ENCODE measurements at regions not wholly inside any gene's neighbourhood (a gene's known extent, or its start where the extent isn't known, plus 50 kb on each side); places are given as distances from the start of the nearest gene placed in this dataset.

- H3K4me3 ChIP-seq (ENCODE audit: low read length): no peak overlapping the region
- no peaks in the 10 kb centered on the region for H3K27me3 ChIP-seq (ENCODE audit: control insufficient read depth, low read length)
- TF ChIP-seq CTCF (IDR thresholded peaks at IDR 0.05; ENCODE audit: low read depth, low read length, poor library complexity, severe bottlenecking) (no peak), EZH2phosphoT487 (IDR thresholded peaks at IDR 0.05; ENCODE audit: borderline replicate concordance, low read length) (no peak)
- no peaks in the 10 kb centered on the region for H3K9me2 ChIP-seq (replicated peaks; ENCODE audit: control insufficient read depth, low read length)
- H3K4me2 ChIP-seq (ENCODE audit: low read length): no peak overlapping the region
- no peaks in the 10 kb centered on the region for H3K36me3 ChIP-seq (ENCODE audit: control insufficient read depth, low read length)
- peaks cover 8% of the 10 kb centered on the region; the same call in 1 of the 2 replicates for H3K9me3 ChIP-seq (ENCODE audit: control insufficient read depth, insufficient read depth, low read length)
- no peaks in the 10 kb centered on the region for H3K79me2 ChIP-seq (ENCODE audit: control insufficient read depth, low read length)
- H3K4me1 ChIP-seq (ENCODE audit: control insufficient read depth, low read length): no peaks in the 10 kb centered on the region
- no peak overlapping the region for H3K27ac ChIP-seq (ENCODE audit: low read depth, low read length)
- H4K20me1 ChIP-seq (ENCODE audit: control insufficient read depth, insufficient read depth, low read depth, low read length): no peaks in the 10 kb centered on the region
- H3F3A ChIP-seq (ENCODE audit: control insufficient read depth, insufficient read depth): no peaks in the 10 kb centered on the region
Measured at GRCh38 chr15:26091184-26091583, 228.1 kb upstream of the ATP10A start.

- no peaks in the 10 kb centered on the region for H4K20me1 ChIP-seq (ENCODE audit: control insufficient read depth, insufficient read depth, low read depth, low read length)
- no peak overlapping the region for H3K4me2 ChIP-seq (ENCODE audit: low read length)
- TF ChIP-seq EZH2phosphoT487 (IDR thresholded peaks at IDR 0.05; ENCODE audit: borderline replicate concordance, low read length) (no peak), CTCF (IDR thresholded peaks at IDR 0.05; ENCODE audit: low read depth, low read length, poor library complexity, severe bottlenecking) (no peak)
- no peak overlapping the region for H3K27ac ChIP-seq (ENCODE audit: low read depth, low read length)
- peaks cover 9% of the 10 kb centered on the region; the same call in 1 of the 2 replicates for H3K9me3 ChIP-seq (ENCODE audit: control insufficient read depth, insufficient read depth, low read length)
- H3K27me3 ChIP-seq (ENCODE audit: control insufficient read depth, low read length): no peaks in the 10 kb centered on the region
- no peaks in the 10 kb centered on the region for H3K9me2 ChIP-seq (replicated peaks; ENCODE audit: control insufficient read depth, low read length)
- no peaks in the 10 kb centered on the region for H3K36me3 ChIP-seq (ENCODE audit: control insufficient read depth, low read length)
- no peaks in the 10 kb centered on the region for H3K4me1 ChIP-seq (ENCODE audit: control insufficient read depth, low read length)
- H3F3A ChIP-seq (ENCODE audit: control insufficient read depth, insufficient read depth): no peaks in the 10 kb centered on the region
- no peak overlapping the region for H3K4me3 ChIP-seq (ENCODE audit: low read length)
- H3K79me2 ChIP-seq (ENCODE audit: control insufficient read depth, low read length): no peaks in the 10 kb centered on the region
Measured at GRCh38 chr15:26087881-26088280, 224.8 kb upstream of the ATP10A start.

GRCh38 chr15:26087395-26087794 lies 224.3 kb upstream of the ATP10A start:
- no peaks in the 10 kb centered on the region for H3K9me2 ChIP-seq (replicated peaks; ENCODE audit: control insufficient read depth, low read length)
- no peaks in the 10 kb centered on the region for H3K4me1 ChIP-seq (ENCODE audit: control insufficient read depth, low read length)
- no peak overlapping the region for H3K27ac ChIP-seq (ENCODE audit: low read depth, low read length)
- H3K27me3 ChIP-seq (ENCODE audit: control insufficient read depth, low read length): no peaks in the 10 kb centered on the region
- no peaks in the 10 kb centered on the region for H3K36me3 ChIP-seq (ENCODE audit: control insufficient read depth, low read length)
- H3K4me3 ChIP-seq (ENCODE audit: low read length): no peak overlapping the region
- no peak overlapping the region for H3K4me2 ChIP-seq (ENCODE audit: low read length)
- H4K20me1 ChIP-seq (ENCODE audit: control insufficient read depth, insufficient read depth, low read depth, low read length): no peaks in the 10 kb centered on the region
- H3K9me3 ChIP-seq (ENCODE audit: control insufficient read depth, insufficient read depth, low read length): peaks cover 14% of the 10 kb centered on the region; the same call in 1 of the 2 replicates
- H3K79me2 ChIP-seq (ENCODE audit: control insufficient read depth, low read length): no peaks in the 10 kb centered on the region
- H3F3A ChIP-seq (ENCODE audit: control insufficient read depth, insufficient read depth): no peaks in the 10 kb centered on the region
- TF ChIP-seq EZH2phosphoT487 (IDR thresholded peaks at IDR 0.05; ENCODE audit: borderline replicate concordance, low read length): no peak
- TF ChIP-seq CTCF (IDR thresholded peaks at IDR 0.05; ENCODE audit: low read depth, low read length, poor library complexity, severe bottlenecking): no peak
